ENCODE measurements at regions not wholly inside any gene's neighbourhood (a gene's known extent, or its start where the extent isn't known, plus 50 kb on each side); places are given as distances from the start of the nearest gene placed in this dataset.

- DNase-seq (ENCODE audit: extremely low spot score, unreplicated experiment) = no peak
- no peaks in the 10 kb centered on the region for H3K27me3 Mint-ChIP-seq
- TF ChIP-seq CTCF (conservative IDR thresholded peaks at IDR 0.05) = peak; percentile 53
Measured at GRCh38 chr11:10623797-10624761, 55.6 kb upstream of the LYVE1 start.

GRCh38 chr11:10622957-10623791 is 54.7 kb upstream of the LYVE1 start:
- Mint-ChIP-seq H3K36me3 (no peaks in the 10 kb centered on the region), H3K9me3 (no peaks in the 10 kb centered on the region), H3K4me1 (ENCODE audit: unreplicated experiment) (peaks cover 4% of the 10 kb centered on the region), H3K4me3 (no peak overlapping the region), H3K27me3 (no peaks in the 10 kb centered on the region), H3K27ac (peak overlapping the region; percentile 36)
- no peak for DNase-seq (ENCODE audit: extremely low spot score, unreplicated experiment)
- no peak for TF ChIP-seq CTCF (conservative IDR thresholded peaks at IDR 0.05)

More at GRCh38 chr11:10623797-10624761, 55.6 kb upstream of the LYVE1 start:
- Mint-ChIP-seq H3K4me1 (ENCODE audit: unreplicated experiment) (peaks cover 4% of the 10 kb centered on the region), H3K36me3 (no peaks in the 10 kb centered on the region), H3K9me3 (no peaks in the 10 kb centered on the region), H3K4me3 (no peak overlapping the region), H3K27ac (no peak overlapping the region)

GRCh38 chr11:10622108-10622507 is 53.6 kb upstream of the LYVE1 start:
- Mint-ChIP-seq H3K4me1 (ENCODE audit: unreplicated experiment) (peaks cover 4% of the 10 kb centered on the region), H3K36me3 (no peaks in the 10 kb centered on the region), H3K9me3 (no peaks in the 10 kb centered on the region), H3K27ac (no peak overlapping the region), H3K27me3 (no peaks in the 10 kb centered on the region), H3K4me3 (no peak overlapping the region)
- no peak for DNase-seq (ENCODE audit: extremely low spot score, unreplicated experiment)
- no peak for TF ChIP-seq CTCF (conservative IDR thresholded peaks at IDR 0.05)

GRCh38 chr11:10619131-10619680 is 50.7 kb upstream of the LYVE1 start:
- peaks cover 1% of the 10 kb centered on the region for H3K9me3 Mint-ChIP-seq
- no peak for TF ChIP-seq CTCF (conservative IDR thresholded peaks at IDR 0.05)
- no peaks in the 10 kb centered on the region for H3K36me3 Mint-ChIP-seq
- H3K4me1 Mint-ChIP-seq (ENCODE audit: unreplicated experiment) = no peaks in the 10 kb centered on the region
- H3K27me3 Mint-ChIP-seq = no peaks in the 10 kb centered on the region
- DNase-seq (ENCODE audit: extremely low spot score, unreplicated experiment) = no peak
- no peak overlapping the region for H3K27ac Mint-ChIP-seq
- H3K4me3 Mint-ChIP-seq = no peak overlapping the region

- Mint-ChIP-seq H3K4me1 (ENCODE audit: unreplicated experiment) (no peaks in the 10 kb centered on the region), H3K36me3 (peaks cover 3% of the 10 kb centered on the region), H3K27ac (no peak overlapping the region), H3K4me3 (no peak overlapping the region), H3K27me3 (no peaks in the 10 kb centered on the region), H3K9me3 (peaks cover 8% of the 10 kb centered on the region)
- no peak for TF ChIP-seq CTCF (conservative IDR thresholded peaks at IDR 0.05)
- DNase-seq (ENCODE audit: extremely low spot score, unreplicated experiment) = no peak
Measured at GRCh38 chr11:10618490-10618889, 50.0 kb upstream of the LYVE1 start.

Data from type B pancreatic cell (in vitro differentiated cells).